ENCODE measurements at regions not wholly inside any gene's neighbourhood (a gene's known extent, or its start where the extent isn't known, plus 50 kb on each side); places are given as distances from the start of the nearest gene placed in this dataset.

DNA sequence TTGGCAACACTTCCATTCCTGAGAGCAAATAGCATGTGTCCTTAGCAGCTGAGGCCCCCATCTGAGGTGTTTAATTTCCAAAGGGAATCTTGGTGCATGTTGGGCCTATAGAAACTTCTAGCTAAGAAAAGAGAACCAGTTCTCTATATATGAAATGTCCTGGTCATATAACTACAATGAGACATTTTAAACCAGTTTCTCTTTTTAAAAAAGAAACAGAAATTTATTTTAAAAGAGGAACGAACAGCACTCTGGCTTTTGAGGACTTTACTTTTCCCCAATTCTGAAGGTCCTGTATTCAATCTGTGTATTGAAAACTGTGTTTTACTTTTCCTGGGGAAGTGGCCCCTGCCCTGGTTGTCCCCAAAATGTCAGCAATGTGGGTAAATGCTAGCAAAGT, 94.0 kb upstream of the FOXN2 start:
- Histone ChIP-seq H3K27me3 (ENCODE audit: insufficient read depth, low read length) (no peaks in the 10 kb centered on the region), H3K4me3 (replicated peaks in 1 of 2; ENCODE audit: low read depth in 1 of 2, low read length in 2 of 2) (no peak overlapping the region), H3K4me1 (ENCODE audit: control insufficient read depth in 1 of 2, insufficient read depth in 2 of 2, low read length in 2 of 2) (no peaks in the 10 kb centered on the region), H2AFZ (ENCODE audit: low read depth, low read length, poor library complexity, severe bottlenecking) (no peak overlapping the region), H3K9me2 (ENCODE audit: insufficient read depth) (no peaks in the 10 kb centered on the region), H4K20me1 (ENCODE audit: insufficient read depth) (no peaks in the 10 kb centered on the region; the same call in 1 of the 2 replicates), H3K27ac (ENCODE audit: low read depth, low read length) (no peak overlapping the region), H3K79me2 (ENCODE audit: insufficient read depth, low read length) (no peaks in the 10 kb centered on the region), H3K36me3 (ENCODE audit: control insufficient read depth in 1 of 2, insufficient read depth in 2 of 2, low read length in 2 of 2) (no peaks in the 10 kb centered on the region), H3K9ac (ENCODE audit: low read length) (no peak overlapping the region), H3K9me3 (ENCODE audit: control insufficient read depth in 1 of 2, insufficient read depth in 1 of 2, low read depth in 1 of 2, low read length in 2 of 2) (no peaks in the 10 kb centered on the region), H3K4me2 (ENCODE audit: low read length) (no peak overlapping the region)
- no peak for ATAC-seq
- TF ChIP-seq TCF7L2 (IDR thresholded peaks at IDR 0.05; ENCODE audit: borderline replicate concordance, extremely low read depth, insufficient read depth, insufficient read length), result no peak
- TF ChIP-seq, protein P1, sequence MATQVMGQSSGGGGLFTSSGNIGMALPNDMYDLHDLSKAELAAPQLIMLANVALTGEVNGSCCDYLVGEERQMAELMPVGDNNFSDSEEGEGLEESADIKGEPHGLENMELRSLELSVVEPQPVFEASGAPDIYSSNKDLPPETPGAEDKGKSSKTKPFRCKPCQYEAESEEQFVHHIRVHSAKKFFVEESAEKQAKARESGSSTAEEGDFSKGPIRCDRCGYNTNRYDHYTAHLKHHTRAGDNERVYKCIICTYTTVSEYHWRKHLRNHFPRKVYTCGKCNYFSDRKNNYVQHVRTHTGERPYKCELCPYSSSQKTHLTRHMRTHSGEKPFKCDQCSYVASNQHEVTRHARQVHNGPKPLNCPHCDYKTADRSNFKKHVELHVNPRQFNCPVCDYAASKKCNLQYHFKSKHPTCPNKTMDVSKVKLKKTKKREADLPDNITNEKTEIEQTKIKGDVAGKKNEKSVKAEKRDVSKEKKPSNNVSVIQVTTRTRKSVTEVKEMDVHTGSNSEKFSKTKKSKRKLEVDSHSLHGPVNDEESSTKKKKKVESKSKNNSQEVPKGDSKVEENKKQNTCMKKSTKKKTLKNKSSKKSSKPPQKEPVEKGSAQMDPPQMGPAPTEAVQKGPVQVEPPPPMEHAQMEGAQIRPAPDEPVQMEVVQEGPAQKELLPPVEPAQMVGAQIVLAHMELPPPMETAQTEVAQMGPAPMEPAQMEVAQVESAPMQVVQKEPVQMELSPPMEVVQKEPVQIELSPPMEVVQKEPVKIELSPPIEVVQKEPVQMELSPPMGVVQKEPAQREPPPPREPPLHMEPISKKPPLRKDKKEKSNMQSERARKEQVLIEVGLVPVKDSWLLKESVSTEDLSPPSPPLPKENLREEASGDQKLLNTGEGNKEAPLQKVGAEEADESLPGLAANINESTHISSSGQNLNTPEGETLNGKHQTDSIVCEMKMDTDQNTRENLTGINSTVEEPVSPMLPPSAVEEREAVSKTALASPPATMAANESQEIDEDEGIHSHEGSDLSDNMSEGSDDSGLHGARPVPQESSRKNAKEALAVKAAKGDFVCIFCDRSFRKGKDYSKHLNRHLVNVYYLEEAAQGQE (IDR thresholded peaks at IDR 0.05; ENCODE audit: low read depth), result no peak
- no peak for TF ChIP-seq SP1 (IDR thresholded peaks at IDR 0.05; ENCODE audit: low read depth)
- no peak for TF ChIP-seq JUND (IDR thresholded peaks at IDR 0.05)
- no peak for TF ChIP-seq POLR2A (IDR thresholded peaks at IDR 0.05; ENCODE audit: borderline replicate concordance, extremely low read depth, insufficient read depth, insufficient read length)
- no peak for TF ChIP-seq CEBPB (IDR thresholded peaks at IDR 0.05; ENCODE audit: low read depth)
- TF ChIP-seq EZH2 (IDR thresholded peaks at IDR 0.05), result no peak
- TF ChIP-seq ELF1 (IDR thresholded peaks at IDR 0.05; ENCODE audit: borderline replicate concordance, low read depth), result no peak
- no peak for TF ChIP-seq SRF (IDR thresholded peaks at IDR 0.05; ENCODE audit: low read depth)
- TF ChIP-seq, protein P2, sequence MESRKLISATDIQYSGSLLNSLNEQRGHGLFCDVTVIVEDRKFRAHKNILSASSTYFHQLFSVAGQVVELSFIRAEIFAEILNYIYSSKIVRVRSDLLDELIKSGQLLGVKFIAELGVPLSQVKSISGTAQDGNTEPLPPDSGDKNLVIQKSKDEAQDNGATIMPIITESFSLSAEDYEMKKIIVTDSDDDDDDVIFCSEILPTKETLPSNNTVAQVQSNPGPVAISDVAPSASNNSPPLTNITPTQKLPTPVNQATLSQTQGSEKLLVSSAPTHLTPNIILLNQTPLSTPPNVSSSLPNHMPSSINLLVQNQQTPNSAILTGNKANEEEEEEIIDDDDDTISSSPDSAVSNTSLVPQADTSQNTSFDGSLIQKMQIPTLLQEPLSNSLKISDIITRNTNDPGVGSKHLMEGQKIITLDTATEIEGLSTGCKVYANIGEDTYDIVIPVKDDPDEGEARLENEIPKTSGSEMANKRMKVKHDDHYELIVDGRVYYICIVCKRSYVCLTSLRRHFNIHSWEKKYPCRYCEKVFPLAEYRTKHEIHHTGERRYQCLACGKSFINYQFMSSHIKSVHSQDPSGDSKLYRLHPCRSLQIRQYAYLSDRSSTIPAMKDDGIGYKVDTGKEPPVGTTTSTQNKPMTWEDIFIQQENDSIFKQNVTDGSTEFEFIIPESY (IDR thresholded peaks at IDR 0.05; ENCODE audit: extremely low read depth, insufficient replicate concordance, low read length), result no peak
- TF ChIP-seq, protein P3, sequence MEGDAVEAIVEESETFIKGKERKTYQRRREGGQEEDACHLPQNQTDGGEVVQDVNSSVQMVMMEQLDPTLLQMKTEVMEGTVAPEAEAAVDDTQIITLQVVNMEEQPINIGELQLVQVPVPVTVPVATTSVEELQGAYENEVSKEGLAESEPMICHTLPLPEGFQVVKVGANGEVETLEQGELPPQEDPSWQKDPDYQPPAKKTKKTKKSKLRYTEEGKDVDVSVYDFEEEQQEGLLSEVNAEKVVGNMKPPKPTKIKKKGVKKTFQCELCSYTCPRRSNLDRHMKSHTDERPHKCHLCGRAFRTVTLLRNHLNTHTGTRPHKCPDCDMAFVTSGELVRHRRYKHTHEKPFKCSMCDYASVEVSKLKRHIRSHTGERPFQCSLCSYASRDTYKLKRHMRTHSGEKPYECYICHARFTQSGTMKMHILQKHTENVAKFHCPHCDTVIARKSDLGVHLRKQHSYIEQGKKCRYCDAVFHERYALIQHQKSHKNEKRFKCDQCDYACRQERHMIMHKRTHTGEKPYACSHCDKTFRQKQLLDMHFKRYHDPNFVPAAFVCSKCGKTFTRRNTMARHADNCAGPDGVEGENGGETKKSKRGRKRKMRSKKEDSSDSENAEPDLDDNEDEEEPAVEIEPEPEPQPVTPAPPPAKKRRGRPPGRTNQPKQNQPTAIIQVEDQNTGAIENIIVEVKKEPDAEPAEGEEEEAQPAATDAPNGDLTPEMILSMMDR (IDR thresholded peaks at IDR 0.05 in 2 of 3, conservative IDR thresholded peaks at IDR 0.05 in 1 of 3; ENCODE audit: borderline replicate concordance in 1 of 3, insufficient read depth in 1 of 3, low read depth in 2 of 3, low read length in 2 of 3), result no peak
- TF ChIP-seq FOSL1 (IDR thresholded peaks at IDR 0.05; ENCODE audit: low read depth), result no peak
- TF ChIP-seq ZNF274 (IDR thresholded peaks at IDR 0.05; ENCODE audit: low read depth, low read length), result no peak
- TF ChIP-seq POLR2AphosphoS5 (IDR thresholded peaks at IDR 0.05; ENCODE audit: low read depth, low read length), result no peak
- TF ChIP-seq, protein P4, sequence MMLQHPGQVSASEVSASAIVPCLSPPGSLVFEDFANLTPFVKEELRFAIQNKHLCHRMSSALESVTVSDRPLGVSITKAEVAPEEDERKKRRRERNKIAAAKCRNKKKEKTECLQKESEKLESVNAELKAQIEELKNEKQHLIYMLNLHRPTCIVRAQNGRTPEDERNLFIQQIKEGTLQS (IDR thresholded peaks at IDR 0.05), result no peak
- no peak for DNase-seq (ENCODE audit: low read depth, low spot score)
- CTCF ChIA-PET, result no interaction called here
- no TSS peak for BruUV-seq (replicated peaks)
- intact Hi-C loops (cut with micrococcal nuclease), result no loop called here
- POLR2A ChIA-PET, result no interaction called here
- RAD21 ChIA-PET (ENCODE audit: low non-redundant PET in 1 of 2, low total read pairs in 2 of 2, uncharacterized antibody in 2 of 2, unreplicated experiment in 2 of 2), result no interaction called here
